ENCODE measurements at regions not wholly inside any gene's neighbourhood (a gene's known extent, or its start where the extent isn't known, plus 50 kb on each side); places are given as distances from the start of the nearest gene placed in this dataset.

- DNase-seq: no peak
These were observed 806.5 kb downstream of the OTOL1 start for GRCh38 chr3:162302983-162303624.

GRCh38 chr3:162317046-162317445 is 820.4 kb downstream of the OTOL1 start:
- no peak for DNase-seq

- DNase-seq: no peak
These were observed 832.0 kb downstream of the OTOL1 start for GRCh38 chr3:162328649-162329048.

- no peak for DNase-seq
These were observed 832.9 kb downstream of the OTOL1 start for GRCh38 chr3:162329514-162329913.

- no peak for DNase-seq
These were observed 835.7 kb downstream of the OTOL1 start for GRCh38 chr3:162332344-162332743.

- DNase-seq: no peak
These were observed 837.9 kb downstream of the OTOL1 start for GRCh38 chr3:162334537-162334936.

GRCh38 chr3:162337630-162338029 is 841.0 kb downstream of the OTOL1 start:
- no peak for DNase-seq

GRCh38 chr3:162338514-162338913 is 841.9 kb downstream of the OTOL1 start:
- no peak for DNase-seq

- DNase-seq: no peak
These were observed 852.3 kb downstream of the OTOL1 start for GRCh38 chr3:162348912-162349311.

GRCh38 chr3:162353414-162353813 is 856.8 kb downstream of the OTOL1 start:
- no peak for DNase-seq

GRCh38 chr3:162354356-162354755 is 857.7 kb downstream of the OTOL1 start:
- DNase-seq: no peak

- DNase-seq: no peak
These were observed 868.6 kb downstream of the OTOL1 start for GRCh38 chr3:162365066-162365719.

- DNase-seq: no peak
These were observed 869.7 kb downstream of the OTOL1 start for GRCh38 chr3:162366166-162366766.

GRCh38 chr3:162367429-162368260 is 871.0 kb downstream of the OTOL1 start:
- DNase-seq: no peak

- DNase-seq: no peak
These were observed 871.8 kb downstream of the OTOL1 start for GRCh38 chr3:162368417-162368816.

GRCh38 chr3:162369306-162369705 is 872.7 kb downstream of the OTOL1 start:
- no peak for DNase-seq

- no peak for DNase-seq
These were observed 873.5 kb downstream of the OTOL1 start for GRCh38 chr3:162370141-162370540.

- no peak for DNase-seq
These were observed 880.2 kb downstream of the OTOL1 start for GRCh38 chr3:162376761-162377160.

- no peak for DNase-seq
These were observed 881.0 kb downstream of the OTOL1 start for GRCh38 chr3:162377608-162378007.

- DNase-seq: no peak
These were observed 888.8 kb downstream of the OTOL1 start for GRCh38 chr3:162385387-162385786.

GRCh38 chr3:162390891-162391290 is 894.3 kb downstream of the OTOL1 start:
- DNase-seq: no peak

GRCh38 chr3:162391301-162391700 is 894.7 kb downstream of the OTOL1 start:
- DNase-seq: no peak

GRCh38 chr3:162395496-162395895 is 898.9 kb downstream of the OTOL1 start:
- DNase-seq: no peak

Data from right lung (tissue), 2 donors.